GM23338 (cell line): ENCODE measurements at regions not wholly inside any gene's neighbourhood (a gene's known extent, or its start where the extent isn't known, plus 50 kb on each side); places are given as distances from the start of the nearest gene placed in this dataset.

Source experiments
- ATAC-seq: fragments of 200-7000 bp; cut with Tn5 transposase; 3 replicates; pipeline ENCODE4 v1.9.1; 2020
- DNase-seq: peaks from one replicate; pipeline ENCODE4 v3.0.0-alpha.2; 2015; ENCODE audit warnings: low spot score
- H2AFZ ChIP-seq: fragments of 200-600 bp; sonication (generic); 2 replicates; pipeline ENCODE4 v1.8.0; 2016; ENCODE audit warnings: antibody characterized with exemption, mild to moderate bottlenecking, moderate library complexity
- H3F3A ChIP-seq: fragments of 200-600 bp; sonication (generic); replicated peaks from 2 replicates; pipeline ENCODE4 v1.8.0; 2017; ENCODE audit warnings: antibody characterized with exemption, mixed run types, low read depth
- H3K27ac ChIP-seq: fragments of 200-600 bp; sonication (generic); 2 replicates; pipeline ENCODE4 v1.6.1; 2016; ENCODE audit warnings: low read depth
- H3K27me3 ChIP-seq: fragments of 200-600 bp; sonication (generic); 2 replicates; pipeline ENCODE4 v1.8.0; 2016; ENCODE audit warnings: mild to moderate bottlenecking, mixed run types, moderate library complexity; ENCODE audit not compliant: insufficient read depth
- H3K36me3 ChIP-seq: fragments of 200-600 bp; sonication (generic); 2 replicates; pipeline ENCODE4 v1.8.0; 2016; ENCODE audit warnings: mild to moderate bottlenecking; ENCODE audit not compliant: insufficient read depth
- H3K4me1 ChIP-seq: fragments of 200-600 bp; sonication (generic); 2 replicates; pipeline ENCODE4 v1.8.0; 2016; ENCODE audit warnings: mild to moderate bottlenecking, moderate library complexity; ENCODE audit not compliant: insufficient read depth
- H3K4me2 ChIP-seq: fragments of 200-600 bp; sonication (generic); 2 replicates; pipeline ENCODE4 v1.7.1; 2017; ENCODE audit warnings: mixed run types
- H3K4me3 ChIP-seq: fragments of 200-600 bp; sonication (generic); 2 replicates; pipeline ENCODE4 v1.6.1; 2016; ENCODE audit warnings: mixed run types
- H3K79me2 ChIP-seq: fragments of 200-600 bp; sonication (generic); replicated peaks from 2 replicates; pipeline ENCODE4 v1.8.0; 2017; ENCODE audit warnings: mild to moderate bottlenecking; ENCODE audit not compliant: insufficient read depth
- H3K9me2 ChIP-seq: fragments of 200-600 bp; sonication (generic); 2 replicates; pipeline ENCODE4 v1.8.0; 2017; ENCODE audit not compliant: insufficient read depth
- H4K20me1 ChIP-seq: fragments of 200-600 bp; sonication (generic); replicated peaks from 2 replicates; pipeline ENCODE4 v1.8.0; 2017; ENCODE audit warnings: mild to moderate bottlenecking; ENCODE audit not compliant: insufficient read depth
- H3K27ac Mint-ChIP-seq: 2 replicates; pipeline ENCODE4 v1.8.0; 2020; ENCODE audit warnings: inconsistent platforms, mild to moderate bottlenecking, moderate library complexity, mixed read lengths
- H3K27me3 Mint-ChIP-seq: 3 replicates; pipeline ENCODE4 v1.8.0; 2022; ENCODE audit warnings: low read depth, mild to moderate bottlenecking, moderate library complexity, mixed read lengths, inconsistent platforms; ENCODE audit not compliant: insufficient read depth, poor library complexity
- H3K36me3 Mint-ChIP-seq: 3 replicates; pipeline ENCODE4 v1.8.0; 2021; ENCODE audit warnings: low read depth, mild to moderate bottlenecking, inconsistent platforms, moderate library complexity, mixed read lengths
- H3K4me1 Mint-ChIP-seq: 3 replicates; pipeline ENCODE4 v1.8.0; 2020; ENCODE audit warnings: mild to moderate bottlenecking, inconsistent platforms, mixed read lengths
- H3K4me3 Mint-ChIP-seq: 3 replicates; pipeline ENCODE4 v1.8.0; 2021; ENCODE audit warnings: moderate library complexity, mild to moderate bottlenecking, inconsistent platforms, mixed read lengths
- H3K9me3 Mint-ChIP-seq: 3 replicates; pipeline ENCODE4 v1.8.0; 2020; ENCODE audit warnings: moderate library complexity, mild to moderate bottlenecking, inconsistent platforms, mixed read lengths
- CREB1 ChIP-seq: fragments of 250-450 bp; sonication (Bioruptor Pico); IDR thresholded peaks from 2 replicates; pipeline ENCODE4 v1.5.0; 2020; ENCODE audit warnings: low read depth, mild to moderate bottlenecking, moderate library complexity
- EZH2 ChIP-seq: fragments of 200-600 bp; sonication (generic); IDR thresholded peaks from one replicate; pipeline ENCODE4 v1.8.0; 2017; ENCODE audit warnings: antibody characterized with exemption, mild to moderate bottlenecking, low read depth; ENCODE audit not compliant: unreplicated experiment
- JUNB ChIP-seq: IDR thresholded peaks from one replicate; pipeline ENCODE4 v1.6.1; 2016; ENCODE audit warnings: antibody characterized with exemption; ENCODE audit not compliant: unreplicated experiment
- NANOG ChIP-seq: IDR thresholded peaks from 2 replicates; pipeline ENCODE4 v1.6.1; 2016; ENCODE audit warnings: antibody characterized with exemption, borderline replicate concordance
- POLR2AphosphoS5 ChIP-seq: IDR thresholded peaks from 2 replicates; pipeline ENCODE4 v1.6.1; 2016; ENCODE audit warnings: antibody characterized with exemption, low read depth
- REST ChIP-seq: IDR thresholded peaks from one replicate; pipeline ENCODE4 v1.6.1; 2018; ENCODE audit warnings: antibody characterized with exemption; ENCODE audit not compliant: unreplicated experiment
- STAT1 ChIP-seq: IDR thresholded peaks from one replicate; pipeline ENCODE4 v1.6.1; 2016; ENCODE audit warnings: antibody characterized with exemption; ENCODE audit not compliant: unreplicated experiment
- ZNF114 ChIP-seq: fragments of 250-450 bp; sonication (Bioruptor Pico); IDR thresholded peaks from 2 replicates; pipeline ENCODE4 v1.5.0; 2020; ENCODE audit warnings: mild to moderate bottlenecking, moderate library complexity
- ZNF331 ChIP-seq: fragments of 250-450 bp; sonication (Bioruptor Pico); IDR thresholded peaks from 2 replicates; pipeline ENCODE4 v1.5.0; 2020; ENCODE audit warnings: low read depth, mild to moderate bottlenecking, moderate library complexity
- TF ChIP-seq, protein P1 (sequence below): IDR thresholded peaks from 2 replicates; pipeline ENCODE4 v1.6.1; 2016; ENCODE audit warnings: antibody characterized with exemption
- TF ChIP-seq, protein P2 (sequence below), 2 experiments: fragments of 200-600 bp in 1 of 2; sonication (generic) in 1 of 2; conservative IDR thresholded peaks; 2 replicates each; pipeline versions ENCODE4 v1.5.1 to v1.6.1; 2016 to 2017; ENCODE audit warnings: antibody characterized with exemption in 2 of 2, low read depth in 2 of 2, mild to moderate bottlenecking in 2 of 2, moderate library complexity in 1 of 2

DNA sequence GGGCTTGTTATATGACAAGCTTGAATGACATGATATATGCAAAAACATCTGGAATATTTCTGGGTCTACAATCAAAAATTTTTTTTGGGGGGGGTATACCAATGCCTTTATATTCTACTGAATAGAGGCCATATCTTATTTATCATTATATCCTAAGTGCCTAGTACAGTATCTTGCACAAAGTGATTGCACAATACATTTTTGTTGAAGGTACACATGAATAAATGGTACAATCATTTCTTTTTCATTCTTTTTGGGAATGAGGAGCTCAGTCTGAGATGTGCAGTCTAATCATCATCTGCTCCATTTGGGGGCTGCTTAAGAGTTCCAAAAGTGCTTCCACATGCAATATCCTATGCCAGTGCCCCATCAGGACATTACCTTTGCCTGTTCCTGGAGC, 214.6 kb downstream of the KIF20B start:
- ATAC-seq: no peak
- H3K27ac ChIP-seq: no peak overlapping the region
- no peak for DNase-seq
- Mint-ChIP-seq H3K4me3 (no peak overlapping the region), H3K36me3 (no peaks in the 10 kb centered on the region), H3K27me3 (no peaks in the 10 kb centered on the region), H3K9me3 (no peaks in the 10 kb centered on the region), H3K27ac (no peak overlapping the region), H3K4me1 (no peaks in the 10 kb centered on the region)
- TF ChIP-seq ZNF114 (no peak), REST (no peak), POLR2AphosphoS5 (no peak), EZH2 (no peak), JUNB (no peak), ZNF331 (CRISPR knock-in tag) (no peak)
- TF ChIP-seq, protein P1, sequence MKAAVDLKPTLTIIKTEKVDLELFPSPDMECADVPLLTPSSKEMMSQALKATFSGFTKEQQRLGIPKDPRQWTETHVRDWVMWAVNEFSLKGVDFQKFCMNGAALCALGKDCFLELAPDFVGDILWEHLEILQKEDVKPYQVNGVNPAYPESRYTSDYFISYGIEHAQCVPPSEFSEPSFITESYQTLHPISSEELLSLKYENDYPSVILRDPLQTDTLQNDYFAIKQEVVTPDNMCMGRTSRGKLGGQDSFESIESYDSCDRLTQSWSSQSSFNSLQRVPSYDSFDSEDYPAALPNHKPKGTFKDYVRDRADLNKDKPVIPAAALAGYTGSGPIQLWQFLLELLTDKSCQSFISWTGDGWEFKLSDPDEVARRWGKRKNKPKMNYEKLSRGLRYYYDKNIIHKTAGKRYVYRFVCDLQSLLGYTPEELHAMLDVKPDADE: no peak
- TF ChIP-seq, protein P2, sequence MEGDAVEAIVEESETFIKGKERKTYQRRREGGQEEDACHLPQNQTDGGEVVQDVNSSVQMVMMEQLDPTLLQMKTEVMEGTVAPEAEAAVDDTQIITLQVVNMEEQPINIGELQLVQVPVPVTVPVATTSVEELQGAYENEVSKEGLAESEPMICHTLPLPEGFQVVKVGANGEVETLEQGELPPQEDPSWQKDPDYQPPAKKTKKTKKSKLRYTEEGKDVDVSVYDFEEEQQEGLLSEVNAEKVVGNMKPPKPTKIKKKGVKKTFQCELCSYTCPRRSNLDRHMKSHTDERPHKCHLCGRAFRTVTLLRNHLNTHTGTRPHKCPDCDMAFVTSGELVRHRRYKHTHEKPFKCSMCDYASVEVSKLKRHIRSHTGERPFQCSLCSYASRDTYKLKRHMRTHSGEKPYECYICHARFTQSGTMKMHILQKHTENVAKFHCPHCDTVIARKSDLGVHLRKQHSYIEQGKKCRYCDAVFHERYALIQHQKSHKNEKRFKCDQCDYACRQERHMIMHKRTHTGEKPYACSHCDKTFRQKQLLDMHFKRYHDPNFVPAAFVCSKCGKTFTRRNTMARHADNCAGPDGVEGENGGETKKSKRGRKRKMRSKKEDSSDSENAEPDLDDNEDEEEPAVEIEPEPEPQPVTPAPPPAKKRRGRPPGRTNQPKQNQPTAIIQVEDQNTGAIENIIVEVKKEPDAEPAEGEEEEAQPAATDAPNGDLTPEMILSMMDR (conservative IDR thresholded peaks at IDR 0.05; ENCODE audit: low read depth in 2 of 2): no peak
- no peaks in the 10 kb centered on the region for H3K4me1 ChIP-seq
- no peaks in the 10 kb centered on the region for H4K20me1 ChIP-seq
- no peaks in the 10 kb centered on the region for H3K79me2 ChIP-seq
- H2AFZ ChIP-seq: no peak overlapping the region
- H3K36me3 ChIP-seq: no peaks in the 10 kb centered on the region
- no peaks in the 10 kb centered on the region for H3F3A ChIP-seq
- no peak overlapping the region for H3K4me3 ChIP-seq
- H3K4me2 ChIP-seq: no peak overlapping the region
- H3K27me3 ChIP-seq: no peaks in the 10 kb centered on the region
- H3K9me2 ChIP-seq: no peaks in the 10 kb centered on the region

- Histone ChIP-seq H3K4me2 (no peak overlapping the region), H3K79me2 (no peaks in the 10 kb centered on the region), H3K4me3 (no peak overlapping the region), H3K27me3 (no peaks in the 10 kb centered on the region), H4K20me1 (no peaks in the 10 kb centered on the region), H3K36me3 (no peaks in the 10 kb centered on the region), H3F3A (no peaks in the 10 kb centered on the region), H3K9me2 (no peaks in the 10 kb centered on the region), H2AFZ (no peak overlapping the region), H3K4me1 (no peaks in the 10 kb centered on the region), H3K27ac (no peak overlapping the region)
- H3K4me3 Mint-ChIP-seq: no peak overlapping the region
- no peaks in the 10 kb centered on the region for H3K4me1 Mint-ChIP-seq
- H3K9me3 Mint-ChIP-seq: no peaks in the 10 kb centered on the region
- H3K36me3 Mint-ChIP-seq: no peaks in the 10 kb centered on the region
- DNase-seq (no peak), ATAC-seq (no peak)
- no peak overlapping the region for H3K27ac Mint-ChIP-seq
- no peaks in the 10 kb centered on the region for H3K27me3 Mint-ChIP-seq
- TF ChIP-seq CREB1 (CRISPR knock-in tag) (no peak), NANOG (no peak), STAT1 (no peak), EZH2 (no peak), REST (no peak), ZNF331 (CRISPR knock-in tag) (no peak)
- TF ChIP-seq, protein P1: no peak
These were observed 215.3 kb downstream of the KIF20B start for GRCh38 chr10:89916468-89917215.
